Nephron progenitor cell (in vitro differentiated cells): ENCODE measurements at regions not wholly inside any gene's neighbourhood (a gene's known extent, or its start where the extent isn't known, plus 50 kb on each side); places are given as distances from the start of the nearest gene placed in this dataset.

Experiments
- DNase-seq: peaks from one replicate; pipeline ENCODE4 v3.0.0; 2021
- H3K27ac Mint-ChIP-seq: 2 replicates; pipeline ENCODE4 v1.8.0; 2021; ENCODE audit warnings: mild to moderate bottlenecking, moderate library complexity, mixed read lengths
- H3K27me3 Mint-ChIP-seq: 2 replicates; pipeline ENCODE4 v1.8.0; 2021; ENCODE audit warnings: mild to moderate bottlenecking, low read depth, mixed read lengths; ENCODE audit not compliant: poor library complexity
- H3K36me3 Mint-ChIP-seq: 2 replicates; pipeline ENCODE4 v1.8.0; 2021; ENCODE audit warnings: low read depth, mixed read lengths
- H3K4me1 Mint-ChIP-seq: 2 replicates; pipeline ENCODE4 v1.8.0; 2021; ENCODE audit warnings: mixed read lengths
- H3K4me3 Mint-ChIP-seq: 2 replicates; pipeline ENCODE4 v1.8.0; 2021; ENCODE audit warnings: mild to moderate bottlenecking, moderate library complexity, mixed read lengths
- H3K9me3 Mint-ChIP-seq: 2 replicates; pipeline ENCODE4 v1.8.0; 2021; ENCODE audit warnings: mild to moderate bottlenecking, moderate library complexity, mixed read lengths
- TF ChIP-seq, protein P1 (sequence below): fragments of 200-600 bp; sonication (generic); IDR thresholded peaks from 2 replicates; pipeline ENCODE4 v1.5.0; 2021; ENCODE audit warnings: antibody characterized with exemption

DNA sequence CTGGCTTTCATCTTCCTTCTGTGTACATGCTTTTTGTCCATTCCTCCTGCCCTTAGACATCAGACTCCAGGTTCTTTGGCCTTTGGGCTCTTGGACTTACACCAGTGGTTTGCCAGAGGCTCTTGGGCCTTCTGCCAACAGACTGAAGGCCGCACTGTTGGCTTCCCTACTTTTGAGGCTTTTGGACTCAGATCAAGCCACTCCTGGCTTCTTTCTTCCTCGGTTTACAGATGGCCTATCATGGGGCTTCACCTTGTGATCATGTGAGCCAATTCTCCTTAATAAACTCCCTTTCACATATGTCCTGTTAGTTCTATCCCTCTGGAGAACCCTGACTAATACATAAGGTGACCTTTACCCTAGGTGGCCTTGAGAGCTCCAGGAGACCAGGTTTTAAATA is 189.1 kb upstream of the CCNG1 start:
- no peaks in the 10 kb centered on the region for H3K36me3 Mint-ChIP-seq
- H3K4me3 Mint-ChIP-seq: no peak overlapping the region
- H3K4me1 Mint-ChIP-seq: no peaks in the 10 kb centered on the region
- TF ChIP-seq, protein P1, sequence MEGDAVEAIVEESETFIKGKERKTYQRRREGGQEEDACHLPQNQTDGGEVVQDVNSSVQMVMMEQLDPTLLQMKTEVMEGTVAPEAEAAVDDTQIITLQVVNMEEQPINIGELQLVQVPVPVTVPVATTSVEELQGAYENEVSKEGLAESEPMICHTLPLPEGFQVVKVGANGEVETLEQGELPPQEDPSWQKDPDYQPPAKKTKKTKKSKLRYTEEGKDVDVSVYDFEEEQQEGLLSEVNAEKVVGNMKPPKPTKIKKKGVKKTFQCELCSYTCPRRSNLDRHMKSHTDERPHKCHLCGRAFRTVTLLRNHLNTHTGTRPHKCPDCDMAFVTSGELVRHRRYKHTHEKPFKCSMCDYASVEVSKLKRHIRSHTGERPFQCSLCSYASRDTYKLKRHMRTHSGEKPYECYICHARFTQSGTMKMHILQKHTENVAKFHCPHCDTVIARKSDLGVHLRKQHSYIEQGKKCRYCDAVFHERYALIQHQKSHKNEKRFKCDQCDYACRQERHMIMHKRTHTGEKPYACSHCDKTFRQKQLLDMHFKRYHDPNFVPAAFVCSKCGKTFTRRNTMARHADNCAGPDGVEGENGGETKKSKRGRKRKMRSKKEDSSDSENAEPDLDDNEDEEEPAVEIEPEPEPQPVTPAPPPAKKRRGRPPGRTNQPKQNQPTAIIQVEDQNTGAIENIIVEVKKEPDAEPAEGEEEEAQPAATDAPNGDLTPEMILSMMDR: no peak
- no peak for DNase-seq
- no peak overlapping the region for H3K27ac Mint-ChIP-seq
- H3K27me3 Mint-ChIP-seq: no peaks in the 10 kb centered on the region
- H3K9me3 Mint-ChIP-seq: no peaks in the 10 kb centered on the region

DNA sequence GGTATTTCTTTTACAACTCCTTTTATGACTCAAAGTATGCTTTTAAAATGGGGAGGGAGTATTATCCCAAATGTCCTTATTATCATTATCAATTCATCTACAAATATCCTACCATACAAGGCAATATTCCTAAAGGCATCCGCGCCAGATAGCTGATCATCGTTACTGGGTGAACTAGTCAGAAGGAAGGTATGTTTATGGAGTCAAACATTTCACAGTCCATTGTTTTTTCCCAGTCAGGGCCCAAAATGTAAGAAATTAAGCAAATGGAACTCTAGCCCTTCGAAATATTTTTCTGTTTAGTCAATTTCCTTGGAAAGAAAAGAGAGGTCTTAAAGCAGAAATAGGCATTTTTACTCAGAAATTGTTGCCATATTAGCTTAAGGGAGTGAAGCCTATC is 188.5 kb upstream of the CCNG1 start:
- no peak overlapping the region for H3K4me3 Mint-ChIP-seq
- no peaks in the 10 kb centered on the region for H3K4me1 Mint-ChIP-seq

DNA sequence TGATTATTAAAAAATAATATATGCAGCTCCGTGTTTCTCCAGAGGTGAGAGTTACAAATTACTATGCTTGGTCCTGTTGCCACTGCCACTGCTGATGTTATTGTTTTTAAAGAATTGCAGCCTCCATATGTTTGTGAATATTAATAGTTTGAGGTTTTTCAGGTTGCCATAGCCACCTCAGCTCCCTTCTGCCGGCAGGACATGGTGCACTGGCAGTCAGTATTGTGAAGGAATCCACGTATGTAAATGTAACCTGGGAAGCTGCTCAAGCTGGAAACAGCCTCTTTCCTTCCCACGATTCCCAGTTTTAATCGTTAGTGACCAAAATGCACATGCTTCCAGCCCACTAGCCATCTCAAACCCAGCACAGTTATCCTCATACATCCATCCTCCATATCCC is 184.4 kb upstream of the CCNG1 start:
- H3K27ac Mint-ChIP-seq: no peak overlapping the region
- no peaks in the 10 kb centered on the region for H3K27me3 Mint-ChIP-seq
- H3K9me3 Mint-ChIP-seq: no peaks in the 10 kb centered on the region
- no peak overlapping the region for H3K4me3 Mint-ChIP-seq
- DNase-seq: no peak
- TF ChIP-seq, protein P1: no peak
- no peaks in the 10 kb centered on the region for H3K36me3 Mint-ChIP-seq
- H3K4me1 Mint-ChIP-seq: no peaks in the 10 kb centered on the region

More for the DNA sequence above, 188.5 kb upstream of the CCNG1 start:
- Mint-ChIP-seq H3K27ac (no peak overlapping the region), H3K36me3 (no peaks in the 10 kb centered on the region), H3K9me3 (no peaks in the 10 kb centered on the region), H3K27me3 (no peaks in the 10 kb centered on the region)
- TF ChIP-seq, protein P1: no peak
- no peak for DNase-seq

DNA sequence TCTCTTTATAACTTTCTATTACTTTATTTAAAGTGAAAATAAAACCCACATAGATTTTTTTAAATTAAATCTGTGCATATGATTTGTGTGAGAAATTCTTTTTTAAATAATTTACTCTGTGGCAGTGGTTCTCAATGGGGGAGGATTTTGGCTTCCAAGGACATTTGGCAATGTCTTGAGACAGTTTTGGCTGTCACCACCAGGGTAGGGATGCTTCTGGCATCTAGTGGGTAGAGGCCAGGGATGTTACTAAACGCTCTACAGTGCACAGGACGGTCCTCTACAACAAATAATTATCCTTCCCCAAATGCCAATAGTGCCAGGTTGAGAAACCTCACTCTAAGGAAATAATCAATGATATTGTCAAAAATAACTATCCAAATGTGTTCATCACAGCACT is 177.9 kb upstream of the CCNG1 start:
- no peaks in the 10 kb centered on the region for H3K36me3 Mint-ChIP-seq
- TF ChIP-seq, protein P1: no peak

DNA sequence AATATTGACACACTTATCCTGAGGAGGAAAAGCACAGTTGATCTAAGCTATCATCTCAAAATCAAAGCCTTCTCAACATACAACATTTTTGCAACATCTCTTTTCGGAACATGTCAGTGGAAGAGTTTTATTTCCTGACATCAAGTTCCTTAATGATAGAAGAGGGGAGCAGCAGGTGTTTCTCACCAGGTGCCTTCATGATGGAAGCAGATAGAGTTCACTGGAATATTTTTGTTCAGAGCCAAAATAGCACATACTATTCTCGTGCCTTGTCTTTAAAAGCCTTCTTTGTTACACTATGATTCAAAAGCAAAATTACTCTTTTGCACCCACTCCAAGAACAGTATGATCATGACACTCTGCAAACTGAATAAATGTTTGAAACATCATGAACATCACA is 176.9 kb upstream of the CCNG1 start:
- Mint-ChIP-seq H3K27ac (no peak overlapping the region), H3K4me1 (no peaks in the 10 kb centered on the region), H3K27me3 (no peaks in the 10 kb centered on the region), H3K4me3 (no peak overlapping the region), H3K9me3 (no peaks in the 10 kb centered on the region), H3K36me3 (no peaks in the 10 kb centered on the region)
- TF ChIP-seq, protein P1: no peak
- DNase-seq: no peak

More for the DNA sequence above, 177.9 kb upstream of the CCNG1 start:
- Mint-ChIP-seq H3K9me3 (no peaks in the 10 kb centered on the region), H3K27ac (no peak overlapping the region), H3K4me3 (no peak overlapping the region), H3K27me3 (no peaks in the 10 kb centered on the region), H3K4me1 (no peaks in the 10 kb centered on the region)
- DNase-seq: no peak

DNA sequence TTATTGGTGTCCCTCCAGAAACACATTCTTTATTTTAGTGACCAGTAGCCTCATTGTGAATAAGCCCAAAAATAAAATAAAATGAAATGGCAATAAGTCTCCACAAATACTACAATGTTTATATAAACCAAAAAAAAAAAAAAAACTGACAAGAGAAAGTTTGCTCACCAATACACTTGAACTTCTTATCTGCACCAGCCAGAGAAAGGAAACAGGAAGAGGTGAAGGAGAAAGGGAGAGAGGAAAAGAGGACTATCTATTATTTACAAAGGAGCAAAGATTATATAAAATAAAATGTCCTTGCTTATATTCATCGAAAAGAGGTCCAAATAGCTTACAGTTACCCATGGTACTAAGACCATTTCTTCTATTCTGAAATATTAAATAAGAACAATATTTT is 176.4 kb upstream of the CCNG1 start:
- TF ChIP-seq, protein P1: no peak
- no peaks in the 10 kb centered on the region for H3K36me3 Mint-ChIP-seq
- no peaks in the 10 kb centered on the region for H3K27me3 Mint-ChIP-seq

More for the DNA sequence above, 176.4 kb upstream of the CCNG1 start:
- Mint-ChIP-seq H3K4me1 (no peaks in the 10 kb centered on the region), H3K4me3 (no peak overlapping the region), H3K9me3 (no peaks in the 10 kb centered on the region), H3K27ac (no peak overlapping the region)
- DNase-seq: no peak
